22Rv1 (cell line): ENCODE measurements at regions not wholly inside any gene's neighbourhood (a gene's known extent, or its start where the extent isn't known, plus 50 kb on each side); places are given as distances from the start of the nearest gene placed in this dataset.

Experiments
- CTCF ChIP-seq: fragments of 450-650 bp; IDR thresholded peaks from 2 replicates; pipeline ENCODE4 v1.5.1; 2017; ENCODE audit warnings: mild to moderate bottlenecking
- ZFX ChIP-seq: fragments of 450-650 bp; IDR thresholded peaks from 2 replicates; pipeline ENCODE4 v1.6.1; 2017; ENCODE audit warnings: antibody characterized with exemption, borderline replicate concordance

GRCh38 chr7:153087498-153087897, 327.9 kb downstream of the ACTR3B start:
- no peak for TF ChIP-seq CTCF
- TF ChIP-seq ZFX: no peak
